ENCODE measurements at regions not wholly inside any gene's neighbourhood (a gene's known extent, or its start where the extent isn't known, plus 50 kb on each side); places are given as distances from the start of the nearest gene placed in this dataset.

DNA sequence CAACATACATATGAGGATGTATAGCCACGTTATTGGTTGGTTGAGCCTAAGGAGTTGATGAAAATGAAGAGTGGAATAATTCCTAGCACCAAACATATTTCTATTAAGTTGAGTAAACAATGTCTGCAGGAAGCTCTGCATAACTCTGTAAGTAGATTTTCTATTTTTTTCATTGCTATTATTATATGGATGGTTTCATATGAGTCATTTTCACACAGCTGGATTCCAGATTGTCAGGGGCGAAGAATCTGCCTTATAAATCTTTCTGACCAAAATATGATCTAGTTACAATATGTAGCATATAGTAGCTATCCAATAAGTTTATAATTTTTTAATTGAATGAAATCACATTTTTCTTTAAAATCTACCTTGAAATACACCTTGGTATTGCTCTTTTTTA, 468.0 kb upstream of the PKDCC start:
- Mint-ChIP-seq H3K4me1 (ENCODE audit: low read depth) (no peaks in the 10 kb centered on the region), H3K27ac (no peak overlapping the region), H3K4me3 (no peak overlapping the region), H3K36me3 (ENCODE audit: low read depth) (no peaks in the 10 kb centered on the region), H3K9me3 (ENCODE audit: insufficient read depth) (peaks cover 3% of the 10 kb centered on the region), H3K27me3 (ENCODE audit: low read depth) (no peaks in the 10 kb centered on the region)
- ATAC-seq (no peak), DNase-seq (no peak)
- POLR2A ChIA-PET = no interaction called here
- CTCF ChIA-PET = no interaction called here

- ChIA-PET POLR2A (no interaction called here), CTCF (no interaction called here)
- Mint-ChIP-seq H3K27me3 (ENCODE audit: low read depth) (no peaks in the 10 kb centered on the region), H3K36me3 (ENCODE audit: low read depth) (no peaks in the 10 kb centered on the region), H3K4me3 (no peak overlapping the region), H3K9me3 (ENCODE audit: insufficient read depth) (peaks cover 5% of the 10 kb centered on the region), H3K27ac (no peak overlapping the region), H3K4me1 (ENCODE audit: low read depth) (no peaks in the 10 kb centered on the region)
- ATAC-seq (no peak), DNase-seq (no peak)
Observed at GRCh38 chr2:41580806-41581205, 467.0 kb upstream of the PKDCC start.

- CTCF ChIA-PET = no interaction called here
Observed at GRCh38 chr2:41595240-41595639, 452.6 kb upstream of the PKDCC start.

GRCh38 chr2:41597680-41598079, 450.1 kb upstream of the PKDCC start:
- POLR2A ChIA-PET = no interaction called here
- CTCF ChIA-PET = no interaction called here

More at GRCh38 chr2:41595240-41595639, 452.6 kb upstream of the PKDCC start:
- no peaks in the 10 kb centered on the region for H3K36me3 Mint-ChIP-seq (ENCODE audit: low read depth)
- H3K4me3 Mint-ChIP-seq = no peak overlapping the region
- POLR2A ChIA-PET = no interaction called here
- DNase-seq (no peak), ATAC-seq (no peak)
- H3K27ac Mint-ChIP-seq = no peak overlapping the region
- no peaks in the 10 kb centered on the region for H3K4me1 Mint-ChIP-seq (ENCODE audit: low read depth)
- H3K9me3 Mint-ChIP-seq (ENCODE audit: insufficient read depth) = no peaks in the 10 kb centered on the region
- no peaks in the 10 kb centered on the region for H3K27me3 Mint-ChIP-seq (ENCODE audit: low read depth)

DNA sequence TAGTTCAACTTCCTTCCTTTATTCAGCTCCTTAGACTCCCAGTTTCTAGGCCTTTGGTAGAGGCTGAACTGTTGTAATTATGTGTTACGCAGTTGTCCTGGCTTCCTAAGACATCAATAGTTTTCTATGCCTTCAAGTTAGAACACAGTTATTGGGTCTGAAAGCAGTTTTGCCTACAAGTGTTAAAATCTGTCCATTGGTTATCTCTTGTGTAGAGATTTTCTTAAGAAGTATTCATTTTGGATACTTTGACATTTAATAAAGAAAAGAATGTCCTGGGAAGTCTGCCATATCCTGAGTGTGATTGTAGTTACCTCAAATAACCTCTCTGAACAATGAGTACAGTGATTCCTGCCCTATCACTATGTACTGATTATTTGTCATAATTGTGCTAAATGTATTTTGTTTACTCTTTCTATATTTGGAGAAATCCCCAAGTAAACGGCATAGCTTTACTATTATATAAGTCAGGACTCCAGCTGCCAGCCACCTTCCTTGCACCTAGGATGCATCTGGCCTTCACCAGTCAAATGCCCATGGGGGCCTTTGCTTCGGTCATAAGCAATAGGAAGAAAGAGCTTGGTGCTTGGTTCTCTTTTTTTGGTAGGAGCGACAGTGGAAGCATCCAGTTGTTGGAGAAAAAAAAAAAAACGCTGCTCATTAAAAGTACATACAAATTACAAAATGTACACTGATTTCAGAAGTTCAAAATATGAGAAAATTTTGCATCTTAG, 449.5 kb upstream of the PKDCC start:
- H3K27me3 Mint-ChIP-seq (ENCODE audit: low read depth) = no peaks in the 10 kb centered on the region
- CTCF ChIA-PET = no interaction called here

More at GRCh38 chr2:41597680-41598079, 450.1 kb upstream of the PKDCC start:
- Mint-ChIP-seq H3K27me3 (ENCODE audit: low read depth) (no peaks in the 10 kb centered on the region), H3K36me3 (ENCODE audit: low read depth) (no peaks in the 10 kb centered on the region), H3K9me3 (ENCODE audit: insufficient read depth) (no peaks in the 10 kb centered on the region), H3K27ac (no peak overlapping the region), H3K4me1 (ENCODE audit: low read depth) (no peaks in the 10 kb centered on the region), H3K4me3 (no peak overlapping the region)
- DNase-seq = no peak
- no peak for ATAC-seq

DNA sequence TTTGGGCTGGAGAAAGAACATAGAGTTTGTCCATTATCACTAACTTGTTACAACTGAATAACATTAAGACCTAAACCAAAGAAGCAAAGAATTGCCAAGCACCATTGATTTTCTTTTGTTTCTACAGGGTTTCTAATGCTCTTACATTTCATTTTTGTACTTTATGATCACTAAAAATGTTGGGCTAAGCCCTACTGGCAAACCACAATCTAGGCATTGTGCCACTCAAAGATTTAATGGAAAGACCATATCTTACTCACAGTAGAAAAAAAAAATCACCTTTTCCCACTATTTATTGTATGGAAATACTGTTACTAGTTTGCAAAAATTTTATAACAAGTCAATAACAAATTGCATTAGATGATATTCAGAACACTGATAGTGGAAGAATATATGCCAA, 447.4 kb upstream of the PKDCC start:
- Mint-ChIP-seq H3K36me3 (ENCODE audit: low read depth) (no peaks in the 10 kb centered on the region), H3K9me3 (ENCODE audit: insufficient read depth) (no peaks in the 10 kb centered on the region), H3K27me3 (ENCODE audit: low read depth) (no peaks in the 10 kb centered on the region), H3K27ac (no peak overlapping the region), H3K4me1 (ENCODE audit: low read depth) (no peaks in the 10 kb centered on the region), H3K4me3 (no peak overlapping the region)
- no peak for ATAC-seq
- ChIA-PET CTCF (no interaction called here), POLR2A (no interaction called here)
- DNase-seq = no peak

More for the DNA sequence above, 449.5 kb upstream of the PKDCC start:
- Mint-ChIP-seq H3K27ac (no peak overlapping the region), H3K4me1 (ENCODE audit: low read depth) (no peaks in the 10 kb centered on the region), H3K36me3 (ENCODE audit: low read depth) (no peaks in the 10 kb centered on the region), H3K4me3 (no peak overlapping the region), H3K9me3 (ENCODE audit: insufficient read depth) (no peaks in the 10 kb centered on the region)
- POLR2A ChIA-PET = no interaction called here
- no peak for ATAC-seq
- DNase-seq = no peak

DNA sequence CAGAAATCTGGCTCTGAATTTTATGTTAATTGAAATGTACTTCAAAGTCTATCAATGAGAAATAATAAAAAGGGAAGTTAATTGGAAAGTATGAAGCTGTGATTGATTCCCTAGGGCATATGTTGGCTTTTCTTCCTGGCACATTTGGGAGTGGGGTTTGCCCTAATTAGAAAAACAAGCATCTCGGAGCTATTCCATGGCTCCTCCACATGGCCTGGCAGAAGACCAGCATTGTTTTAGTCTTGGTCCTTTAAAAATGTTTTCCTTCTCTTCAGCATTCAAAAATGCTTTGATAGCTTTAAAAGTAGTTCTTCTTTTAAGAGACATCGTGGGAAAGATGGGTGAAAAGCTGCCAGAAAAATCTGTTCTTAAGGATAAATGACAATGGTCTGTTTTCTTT, 445.5 kb upstream of the PKDCC start:
- Mint-ChIP-seq H3K4me3 (no peak overlapping the region), H3K36me3 (ENCODE audit: low read depth) (no peaks in the 10 kb centered on the region), H3K4me1 (ENCODE audit: low read depth) (no peaks in the 10 kb centered on the region), H3K27ac (no peak overlapping the region), H3K9me3 (ENCODE audit: insufficient read depth) (no peaks in the 10 kb centered on the region), H3K27me3 (ENCODE audit: low read depth) (no peaks in the 10 kb centered on the region)
- ATAC-seq (no peak), DNase-seq (no peak)
- ChIA-PET POLR2A (no interaction called here), CTCF (no interaction called here)

- no peak for DNase-seq
- no peaks in the 10 kb centered on the region for H3K9me3 Mint-ChIP-seq (ENCODE audit: insufficient read depth)
- no peaks in the 10 kb centered on the region for H3K36me3 Mint-ChIP-seq (ENCODE audit: low read depth)
- no peak for ATAC-seq
- ChIA-PET POLR2A (no interaction called here), CTCF (interaction anchor here (0.6 kb wide), 1 partner anchor 826 kb away, joined by 3 read pairs; no protein-coding TSS in a partner anchor)
- H3K4me1 Mint-ChIP-seq (ENCODE audit: low read depth) = no peaks in the 10 kb centered on the region
- H3K27ac Mint-ChIP-seq = no peak overlapping the region
- no peaks in the 10 kb centered on the region for H3K27me3 Mint-ChIP-seq (ENCODE audit: low read depth)
- no peak overlapping the region for H3K4me3 Mint-ChIP-seq
Observed at GRCh38 chr2:41605311-41605710, 442.5 kb upstream of the PKDCC start.

- CTCF ChIA-PET = no interaction called here
- no peaks in the 10 kb centered on the region for H3K27me3 Mint-ChIP-seq (ENCODE audit: low read depth)
- POLR2A ChIA-PET = no interaction called here
Observed at GRCh38 chr2:41605914-41606313, 441.9 kb upstream of the PKDCC start.

DNA sequence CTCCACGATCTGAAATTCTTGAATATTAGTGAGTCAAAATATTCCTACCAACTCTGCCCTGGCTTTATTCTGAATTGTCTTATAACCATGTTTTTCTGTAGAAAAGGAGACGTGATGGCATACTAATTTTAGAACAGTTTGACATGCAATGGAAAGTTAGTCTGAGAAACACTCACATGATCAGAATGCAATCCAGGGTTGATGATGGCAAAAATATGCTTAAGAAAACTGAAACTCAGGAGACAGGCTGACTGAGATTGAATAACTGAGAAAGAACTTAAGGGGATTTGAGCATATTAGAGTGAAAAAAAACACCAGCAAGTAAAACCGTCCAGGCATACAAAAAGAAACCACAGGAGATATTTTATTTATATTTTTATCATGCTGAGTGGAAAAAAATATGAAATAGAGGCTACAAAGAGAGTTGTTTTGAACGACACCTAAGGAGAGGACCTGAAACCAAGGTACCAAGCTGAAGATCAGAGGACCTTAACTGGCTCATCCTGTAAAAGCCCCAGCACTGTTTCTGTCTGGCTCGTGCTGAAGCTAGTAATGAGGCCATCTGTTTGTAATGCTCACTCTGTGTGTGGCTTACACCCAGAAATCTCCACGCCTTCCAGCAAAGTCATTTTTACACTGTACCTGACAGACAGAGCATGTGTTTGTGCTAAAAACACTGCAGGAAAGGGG, 437.2 kb upstream of the PKDCC start:
- Mint-ChIP-seq H3K4me1 (ENCODE audit: low read depth) (no peaks in the 10 kb centered on the region), H3K27ac (no peak overlapping the region), H3K36me3 (ENCODE audit: low read depth) (no peaks in the 10 kb centered on the region), H3K9me3 (ENCODE audit: insufficient read depth) (no peaks in the 10 kb centered on the region), H3K27me3 (ENCODE audit: low read depth) (no peaks in the 10 kb centered on the region), H3K4me3 (no peak overlapping the region)
- CTCF ChIA-PET = no interaction called here
- no peak for ATAC-seq
- no peak for DNase-seq
- POLR2A ChIA-PET = no interaction called here

More at GRCh38 chr2:41605914-41606313, 441.9 kb upstream of the PKDCC start:
- ATAC-seq (no peak), DNase-seq (no peak)
- Mint-ChIP-seq H3K36me3 (ENCODE audit: low read depth) (no peaks in the 10 kb centered on the region), H3K4me3 (no peak overlapping the region), H3K9me3 (ENCODE audit: insufficient read depth) (no peaks in the 10 kb centered on the region), H3K4me1 (ENCODE audit: low read depth) (no peaks in the 10 kb centered on the region), H3K27ac (no peak overlapping the region)

- Mint-ChIP-seq H3K27me3 (ENCODE audit: low read depth) (peaks cover 2% of the 10 kb centered on the region), H3K27ac (no peak overlapping the region), H3K9me3 (ENCODE audit: insufficient read depth) (no peaks in the 10 kb centered on the region), H3K4me3 (no peak overlapping the region), H3K36me3 (ENCODE audit: low read depth) (no peaks in the 10 kb centered on the region), H3K4me1 (ENCODE audit: low read depth) (no peaks in the 10 kb centered on the region)
- ATAC-seq (no peak), DNase-seq (no peak)
- POLR2A ChIA-PET = no interaction called here
- CTCF ChIA-PET = no interaction called here
Observed at GRCh38 chr2:41618754-41619153, 429.1 kb upstream of the PKDCC start.

DNA sequence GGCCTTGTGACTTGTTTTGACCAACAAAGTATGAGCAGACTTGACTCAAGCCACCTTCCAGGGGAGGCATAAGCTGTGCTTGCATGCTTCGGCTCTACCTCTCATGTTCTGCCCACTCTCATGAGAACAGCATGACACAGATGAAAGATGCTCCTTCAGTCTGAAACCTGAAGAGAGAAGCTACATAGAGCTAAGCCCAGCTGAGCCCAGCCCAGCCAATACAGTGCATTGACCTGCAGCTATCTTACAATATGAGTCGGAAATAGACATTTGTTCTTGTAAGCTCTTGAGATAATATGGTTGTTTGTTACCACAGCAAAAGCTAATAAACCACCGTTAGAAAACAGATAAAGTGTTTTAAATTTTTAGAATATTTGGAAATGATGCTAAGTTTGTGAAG, 426.7 kb upstream of the PKDCC start:
- no peaks in the 10 kb centered on the region for H3K9me3 Mint-ChIP-seq (ENCODE audit: insufficient read depth)
- POLR2A ChIA-PET = no interaction called here
- no peak overlapping the region for H3K27ac Mint-ChIP-seq
- CTCF ChIA-PET = no interaction called here
- no peak for ATAC-seq
- no peak for DNase-seq
- peaks cover 4% of the 10 kb centered on the region for H3K27me3 Mint-ChIP-seq (ENCODE audit: low read depth)
- no peaks in the 10 kb centered on the region for H3K4me1 Mint-ChIP-seq (ENCODE audit: low read depth)
- no peaks in the 10 kb centered on the region for H3K36me3 Mint-ChIP-seq (ENCODE audit: low read depth)
- no peak overlapping the region for H3K4me3 Mint-ChIP-seq

DNA sequence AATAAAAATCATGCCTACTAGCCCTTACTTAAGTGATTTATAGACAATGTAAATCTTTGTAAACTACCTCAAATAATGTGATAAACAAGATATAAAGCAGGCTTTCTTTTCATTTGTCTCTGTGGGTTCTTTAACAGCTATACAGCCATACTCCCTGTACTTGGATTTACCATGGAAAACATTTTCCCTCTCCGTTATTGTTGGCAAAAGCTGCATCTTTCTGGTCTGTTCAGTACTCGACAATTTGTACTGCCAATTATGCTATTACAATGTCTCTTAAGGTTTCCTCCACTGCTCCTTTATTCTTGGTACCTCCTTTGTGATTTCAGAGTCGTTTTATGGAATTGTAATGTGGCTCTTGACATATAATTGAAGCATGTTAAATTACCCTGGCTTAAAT, 426.3 kb upstream of the PKDCC start:
- no peaks in the 10 kb centered on the region for H3K9me3 Mint-ChIP-seq (ENCODE audit: insufficient read depth)
- H3K27ac Mint-ChIP-seq = no peak overlapping the region
- no peaks in the 10 kb centered on the region for H3K4me1 Mint-ChIP-seq (ENCODE audit: low read depth)
- H3K4me3 Mint-ChIP-seq = no peak overlapping the region
- ChIA-PET CTCF (no interaction called here), POLR2A (no interaction called here)
- no peaks in the 10 kb centered on the region for H3K36me3 Mint-ChIP-seq (ENCODE audit: low read depth)
- peaks cover 4% of the 10 kb centered on the region for H3K27me3 Mint-ChIP-seq (ENCODE audit: low read depth)
- DNase-seq (no peak), ATAC-seq (no peak)
